GM18861 (cell line): ENCODE measurements at regions not wholly inside any gene's neighbourhood (a gene's known extent, or its start where the extent isn't known, plus 50 kb on each side); places are given as distances from the start of the nearest gene placed in this dataset.

Experiments
- ATAC-seq: cut with Tn5 transposase; IDR thresholded peaks from one replicate; pipeline ENCODE4 v1.9.1; 2021; ENCODE audit not compliant: unreplicated experiment

DNA sequence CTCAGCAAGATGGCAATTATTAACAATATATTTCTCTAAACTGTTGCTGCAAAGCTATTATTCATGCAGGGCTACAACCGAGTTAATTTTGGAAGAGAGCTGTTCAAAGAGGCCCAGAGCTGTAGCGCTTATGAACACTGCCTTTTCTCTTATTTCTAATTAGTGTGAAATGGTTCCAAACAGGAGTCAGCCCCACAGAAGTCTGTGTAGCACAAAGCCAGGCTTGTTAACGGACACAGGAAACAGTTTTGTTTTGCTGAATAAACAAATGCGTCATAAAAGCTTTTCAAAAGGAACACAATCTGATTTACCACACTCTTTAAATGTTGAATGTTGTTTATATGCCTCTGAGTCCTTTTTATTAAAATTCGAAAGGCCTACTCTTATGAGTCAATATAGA is 396.5 kb downstream of the ANXA1 start:
- ATAC-seq, result no peak

GRCh38 chr9:73549991-73550390 is 398.3 kb downstream of the ANXA1 start:
- ATAC-seq, result no peak

GRCh38 chr9:73553295-73553694 is 401.6 kb downstream of the ANXA1 start:
- ATAC-seq, result no peak

DNA sequence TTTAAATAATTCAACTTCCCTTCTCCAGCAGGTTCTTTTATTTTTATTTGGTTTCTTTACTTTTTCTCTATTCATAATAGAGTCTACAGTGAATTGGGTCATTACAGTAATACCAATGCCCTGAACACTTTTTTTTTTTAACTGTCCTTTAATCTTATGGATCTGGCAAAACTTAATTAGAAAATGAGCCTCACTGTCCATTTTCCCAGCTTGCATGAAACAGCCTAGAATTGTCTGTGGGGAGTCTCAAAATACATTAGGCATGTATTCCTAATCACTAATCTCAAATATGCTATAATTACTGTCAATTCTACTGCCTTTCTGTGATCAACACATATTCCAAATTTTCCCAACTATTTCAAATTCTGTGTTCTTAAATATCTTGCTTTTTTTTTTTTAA is 406.8 kb downstream of the ANXA1 start:
- ATAC-seq, result no peak

DNA sequence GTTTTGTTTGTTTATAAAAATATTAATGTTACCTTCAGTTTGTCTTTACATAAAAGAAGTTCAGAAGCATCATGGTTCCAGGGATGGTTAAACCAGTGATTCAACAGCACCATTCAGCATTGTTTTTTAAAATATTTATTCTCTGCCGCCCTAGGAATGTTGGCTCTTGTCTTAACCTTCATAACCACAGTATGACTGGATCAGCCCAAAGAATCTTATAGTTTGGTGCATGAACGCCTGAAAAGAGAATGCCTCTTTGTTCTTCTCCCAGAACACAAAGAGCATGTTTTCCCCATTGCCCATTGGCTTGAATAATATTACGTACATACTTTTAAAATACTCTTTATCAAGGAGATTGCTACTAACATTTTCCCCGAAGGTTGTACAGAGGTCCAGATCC is 413.4 kb downstream of the ANXA1 start:
- no peak for ATAC-seq

- no peak for ATAC-seq
These were observed 414.3 kb downstream of the ANXA1 start for GRCh38 chr9:73565833-73566465.

DNA sequence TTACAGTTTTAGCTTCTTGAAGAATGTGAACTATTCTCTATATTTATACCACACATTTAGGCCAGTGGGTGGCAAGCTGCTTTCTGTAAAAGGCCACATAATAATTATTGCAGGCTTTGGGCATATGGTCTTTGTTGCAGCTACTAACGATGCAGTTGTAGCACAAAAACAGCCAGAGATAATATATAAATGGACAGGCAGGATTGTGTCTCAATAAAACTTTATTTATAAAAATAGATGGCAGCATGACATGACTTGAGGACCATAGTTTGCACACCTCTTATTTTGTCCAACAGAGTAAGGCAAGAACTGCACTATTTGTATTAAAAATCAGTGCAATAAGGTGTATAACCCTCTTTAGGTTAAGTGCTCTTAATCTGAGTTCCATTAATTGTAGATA is 415.0 kb downstream of the ANXA1 start:
- no peak for ATAC-seq

GRCh38 chr9:73573235-73573634 is 421.6 kb downstream of the ANXA1 start:
- no peak for ATAC-seq

DNA sequence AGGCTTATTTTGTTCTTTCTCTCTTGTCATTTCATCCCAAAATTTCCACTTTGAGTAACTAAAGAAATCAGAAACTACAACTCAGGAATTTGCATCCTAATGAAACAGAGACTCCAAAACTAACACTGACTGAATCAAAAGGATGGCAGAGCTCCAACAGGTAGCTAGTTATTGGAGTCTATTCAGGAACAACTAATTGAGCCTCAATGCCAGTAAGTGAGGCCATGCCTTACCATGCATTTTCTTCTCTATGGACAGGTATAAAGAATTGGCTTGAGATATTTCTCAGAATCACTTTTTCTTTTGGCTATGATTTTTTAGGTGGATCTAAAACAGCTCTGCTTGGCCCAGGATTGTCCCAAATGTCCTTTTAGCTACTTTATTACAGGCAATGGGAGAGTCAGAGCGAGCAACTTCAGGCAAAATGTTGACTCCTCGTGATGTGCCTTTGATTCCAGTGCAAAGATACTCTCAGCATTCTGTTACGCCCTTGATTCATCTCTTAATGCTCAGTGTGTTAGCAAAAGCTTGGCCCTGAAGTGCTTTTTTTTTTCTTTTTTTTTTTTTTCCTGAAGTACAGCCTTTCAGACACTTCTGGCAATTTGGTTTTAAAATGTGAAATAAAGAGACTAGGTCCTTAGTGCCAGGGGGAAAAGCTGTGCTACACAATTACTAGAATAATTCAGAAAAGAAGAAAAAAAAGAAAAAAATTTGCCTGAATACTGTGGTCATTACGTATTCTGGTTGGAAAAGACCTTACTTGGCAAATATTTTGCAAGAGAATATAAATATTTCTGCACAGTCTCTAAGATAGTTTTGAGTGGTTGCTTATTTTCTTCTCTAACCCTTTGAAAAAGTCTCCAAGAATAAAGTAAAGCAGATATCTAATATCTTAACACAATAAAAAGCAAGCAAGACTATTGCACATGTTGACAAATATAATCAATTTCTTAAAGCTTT is 423.7 kb downstream of the ANXA1 start:
- ATAC-seq, result no peak

DNA sequence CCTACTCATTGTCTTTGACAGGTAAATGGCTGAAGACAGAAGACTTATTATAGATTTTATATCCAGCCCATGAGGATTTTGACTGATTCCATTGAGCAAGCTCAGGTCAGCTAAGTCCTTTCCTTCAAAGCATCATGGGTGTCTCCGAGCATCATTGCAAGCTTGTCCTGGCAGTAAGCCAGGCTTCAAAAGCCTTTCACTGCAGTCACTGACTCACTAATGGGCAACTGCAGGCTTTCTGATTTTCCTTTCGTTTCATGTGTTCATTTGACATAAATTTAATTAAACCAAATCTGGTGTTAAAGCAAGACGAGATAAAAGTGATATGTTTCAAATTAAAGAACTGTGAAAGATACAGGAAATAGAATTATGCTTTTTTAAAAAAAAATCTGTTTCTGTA is 426.2 kb downstream of the ANXA1 start:
- ATAC-seq, result no peak

- ATAC-seq, result no peak
These were observed 428.2 kb downstream of the ANXA1 start for GRCh38 chr9:73579823-73580222.

GRCh38 chr9:73583576-73583975 is 431.9 kb downstream of the ANXA1 start:
- ATAC-seq, result no peak

GRCh38 chr9:73595036-73595545 is 443.4 kb downstream of the ANXA1 start:
- ATAC-seq, result no peak

- ATAC-seq, result no peak
These were observed 444.7 kb downstream of the ANXA1 start for GRCh38 chr9:73596321-73596720.

- no peak for ATAC-seq
These were observed 445.4 kb downstream of the ANXA1 start for GRCh38 chr9:73597039-73597438.

DNA sequence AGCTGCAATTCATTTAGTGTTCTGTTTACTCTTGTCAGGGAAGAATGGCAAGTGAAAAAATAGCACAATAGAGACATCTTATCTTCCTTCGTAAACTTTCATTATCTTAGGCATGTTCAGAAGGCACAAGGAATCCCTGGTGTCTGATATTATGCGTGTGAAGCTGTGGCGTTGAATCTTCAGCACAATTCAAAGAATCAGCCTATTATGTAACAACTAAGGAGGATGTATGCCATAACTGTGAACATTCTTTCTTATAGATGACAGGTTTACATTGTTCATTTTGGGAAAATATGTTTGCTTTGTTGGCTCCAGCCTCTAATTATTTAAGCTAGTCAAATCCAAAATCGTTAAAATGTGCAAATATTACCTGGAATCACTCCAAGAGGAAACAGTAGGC is 446.1 kb downstream of the ANXA1 start:
- ATAC-seq, result no peak

- no peak for ATAC-seq
These were observed 457.7 kb downstream of the ANXA1 start for GRCh38 chr9:73609381-73609780.

GRCh38 chr9:73611032-73611431 is 459.4 kb downstream of the ANXA1 start:
- no peak for ATAC-seq

GRCh38 chr9:73613092-73613701 is 461.5 kb downstream of the ANXA1 start:
- ATAC-seq, result no peak

DNA sequence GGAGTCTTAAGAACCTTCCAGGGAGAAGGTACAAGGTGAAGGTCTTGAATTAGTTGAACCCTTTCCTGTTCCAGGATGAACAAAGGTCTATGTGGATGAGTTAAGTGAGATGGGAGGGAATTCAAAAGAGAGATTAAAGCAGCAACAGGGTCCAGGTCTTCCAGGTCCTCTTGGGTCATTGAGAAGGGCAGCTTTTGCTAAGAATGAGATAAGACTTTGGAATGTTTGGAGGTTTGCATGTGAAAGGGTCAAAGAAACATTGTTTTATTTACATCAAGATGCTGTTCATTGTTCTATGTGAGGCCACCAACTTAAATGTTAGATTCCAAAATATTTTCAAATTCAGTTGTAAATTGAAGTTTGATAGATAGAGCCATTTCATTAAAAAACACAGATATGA is 463.9 kb downstream of the ANXA1 start:
- ATAC-seq, result no peak

DNA sequence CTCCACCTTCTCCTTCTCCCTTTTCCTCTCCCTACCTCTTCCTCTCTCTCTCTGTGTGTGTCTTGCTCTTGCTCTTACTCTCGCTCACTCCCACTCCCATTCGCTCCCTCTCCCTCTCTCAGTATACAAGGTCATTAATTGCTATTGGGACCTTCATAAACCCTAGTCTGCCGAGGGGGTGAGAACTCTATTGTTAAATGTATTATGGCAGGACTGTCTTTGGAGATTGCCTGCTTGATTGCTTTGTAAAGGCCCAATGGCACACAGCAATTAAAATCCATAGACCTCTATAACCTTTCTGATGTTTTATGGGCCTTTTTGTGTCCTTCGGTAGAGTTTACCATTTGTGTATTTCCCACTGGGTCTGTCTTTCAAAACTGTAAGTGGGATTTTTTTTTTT is 465.9 kb downstream of the ANXA1 start:
- ATAC-seq, result no peak

DNA sequence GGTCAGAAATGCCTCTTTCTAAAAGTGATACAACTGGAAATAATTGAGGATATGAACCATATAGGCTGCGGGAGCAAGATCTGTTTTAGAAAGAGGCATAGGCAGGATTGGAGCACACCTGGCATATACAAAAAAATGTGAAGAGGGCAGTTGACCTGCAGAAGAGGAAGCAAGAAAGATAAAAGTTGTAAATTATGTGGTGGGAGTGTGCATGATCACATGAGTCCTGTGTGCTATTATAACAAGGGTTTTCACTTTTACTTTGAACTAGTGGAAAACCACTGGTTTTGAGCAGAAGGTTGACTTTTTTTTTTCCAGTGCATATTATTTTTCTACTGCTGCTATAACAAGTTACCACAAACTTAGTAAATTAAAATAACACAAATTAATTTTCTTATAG is 489.3 kb downstream of the ANXA1 start:
- ATAC-seq, result no peak
